GM18499 (cell line): ENCODE measurements at regions not wholly inside any gene's neighbourhood (a gene's known extent, or its start where the extent isn't known, plus 50 kb on each side); places are given as distances from the start of the nearest gene placed in this dataset.
"Not testable (repeated sequence)": the region's sequence is repeated elsewhere in the genome, so short reads cannot be mapped to it uniquely, and the experiment has no call there.

Experiments used
- ATAC-seq: cut with Tn5 transposase; IDR thresholded peaks from one replicate; pipeline ENCODE4 v1.9.1; 2021; ENCODE audit warnings: moderate number of reproducible peaks; ENCODE audit not compliant: insufficient read depth, unreplicated experiment

GRCh38 chr10:64586934-64587503 is 1065.8 kb downstream of the REEP3 start:
- no peak for ATAC-seq

DNA sequence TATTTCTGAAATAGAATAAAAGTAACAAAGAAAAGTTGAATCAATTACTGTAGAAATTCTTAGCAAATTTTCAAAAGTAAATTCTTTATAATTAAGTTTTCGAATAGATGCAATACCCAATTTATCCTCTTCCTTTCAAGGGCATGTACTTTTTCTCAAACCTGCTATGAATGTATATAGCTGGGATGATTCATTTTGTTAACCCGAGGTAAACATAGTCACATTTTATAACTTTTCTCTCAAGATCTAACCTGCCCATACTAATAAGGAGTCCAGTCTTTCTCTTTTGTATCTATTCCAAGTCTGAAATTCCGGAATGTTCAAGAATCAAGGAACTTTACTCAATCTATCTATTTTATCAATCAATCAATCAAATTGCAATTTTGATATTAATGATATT is 1072.9 kb downstream of the REEP3 start:
- ATAC-seq, result no peak

- no peak for ATAC-seq
Measured at GRCh38 chr10:64598600-64598999, 1077.4 kb downstream of the REEP3 start.

GRCh38 chr10:64601298-64601697 is 1080.1 kb downstream of the REEP3 start:
- ATAC-seq, result no peak

DNA sequence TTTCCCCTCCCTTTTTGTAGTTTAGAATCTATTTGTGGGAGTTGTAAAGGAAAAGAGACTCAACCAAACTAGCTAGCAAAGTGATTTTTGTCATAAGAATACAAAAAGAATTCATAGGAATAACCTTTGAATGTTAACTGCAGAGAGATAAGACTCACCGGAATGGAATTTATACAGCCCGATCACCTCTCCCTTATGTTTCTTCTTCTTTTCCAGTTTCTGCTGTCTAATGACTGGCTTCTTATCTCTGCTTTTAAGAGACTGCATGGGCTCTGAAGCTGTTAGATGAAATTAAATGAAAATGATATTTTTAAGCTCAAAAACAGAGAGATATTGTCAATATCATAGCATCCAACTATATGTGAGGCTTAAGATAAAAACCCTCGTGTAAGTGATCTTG is 1095.9 kb downstream of the REEP3 start:
- ATAC-seq, result no peak

DNA sequence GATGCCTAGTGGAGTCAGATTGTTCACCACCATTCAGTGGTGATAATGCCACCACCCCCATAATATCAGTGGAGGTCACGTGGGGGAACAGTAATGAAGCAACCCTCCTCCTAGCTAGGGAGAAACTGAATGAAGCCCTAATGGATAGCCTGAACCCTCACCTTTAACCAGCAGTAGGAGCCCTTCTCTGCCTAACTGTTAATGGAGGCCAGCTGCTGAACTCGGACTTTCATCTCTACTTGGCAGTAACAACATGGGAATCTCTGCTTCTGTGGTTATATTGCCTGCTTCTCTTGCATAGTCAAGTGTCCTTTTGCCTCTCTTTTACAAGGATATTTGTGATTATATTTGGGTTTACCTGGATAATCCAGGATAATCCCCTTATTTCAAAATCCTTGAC is 1097.9 kb downstream of the REEP3 start:
- no peak for ATAC-seq

DNA sequence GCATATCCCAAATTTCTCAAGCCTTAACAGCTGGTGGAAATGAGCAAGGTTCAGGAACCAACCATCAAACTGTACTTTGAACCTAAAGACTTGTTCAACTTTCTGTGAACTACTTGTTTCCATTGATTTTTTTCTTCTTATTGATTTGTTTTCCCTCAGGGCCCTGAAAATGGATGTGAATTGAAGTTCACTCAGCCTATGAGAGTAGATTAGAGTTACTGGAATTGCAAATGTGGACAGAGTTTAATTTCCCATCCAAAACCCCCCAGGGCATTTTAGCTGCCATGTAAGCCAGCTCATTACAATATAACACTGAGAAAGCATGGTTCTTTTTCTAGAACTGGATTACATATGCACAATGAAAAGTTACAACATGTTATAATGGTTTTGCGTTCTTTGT is 1105.7 kb downstream of the REEP3 start:
- no peak for ATAC-seq

DNA sequence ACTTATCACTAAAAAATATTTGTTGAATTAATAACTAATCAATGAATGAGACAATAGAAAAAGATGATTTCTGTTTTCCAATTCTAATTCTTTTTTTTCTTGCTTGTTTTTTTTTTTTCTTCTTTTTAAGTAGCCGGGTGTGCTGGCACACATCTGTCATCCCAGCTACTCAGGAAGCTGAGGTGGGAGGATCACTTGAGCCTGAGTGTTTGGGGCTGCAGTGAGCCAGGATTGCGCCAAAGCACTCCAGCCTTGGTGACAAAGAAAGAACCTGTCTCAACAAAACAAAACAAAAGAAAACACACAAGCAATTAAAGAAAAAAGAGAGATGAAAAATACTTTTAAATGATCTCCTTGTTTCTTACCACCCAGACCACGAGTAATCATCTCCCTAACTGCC is 1109.3 kb downstream of the REEP3 start:
- no peak for ATAC-seq

GRCh38 chr10:64635906-64636305 is 1114.7 kb downstream of the REEP3 start:
- ATAC-seq, result no peak

DNA sequence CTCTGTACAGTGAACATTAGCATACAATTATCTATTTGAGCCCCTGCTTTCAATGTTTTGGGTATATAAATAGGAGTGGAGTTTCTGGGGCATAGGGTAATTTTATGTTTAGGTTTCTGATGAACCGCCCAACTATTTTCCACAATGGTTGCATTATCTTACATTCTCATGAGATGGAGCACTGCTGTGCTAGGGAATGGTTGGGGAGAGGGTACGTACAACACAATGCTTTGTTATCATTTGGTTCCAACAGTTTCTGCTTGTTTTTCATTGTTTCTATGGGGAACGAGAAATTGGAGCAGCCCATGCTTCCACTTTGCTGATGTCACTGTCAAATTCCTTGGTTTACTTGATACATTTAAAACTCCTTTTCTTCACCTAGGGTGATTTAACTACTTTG is 1115.3 kb downstream of the REEP3 start:
- no peak for ATAC-seq

DNA sequence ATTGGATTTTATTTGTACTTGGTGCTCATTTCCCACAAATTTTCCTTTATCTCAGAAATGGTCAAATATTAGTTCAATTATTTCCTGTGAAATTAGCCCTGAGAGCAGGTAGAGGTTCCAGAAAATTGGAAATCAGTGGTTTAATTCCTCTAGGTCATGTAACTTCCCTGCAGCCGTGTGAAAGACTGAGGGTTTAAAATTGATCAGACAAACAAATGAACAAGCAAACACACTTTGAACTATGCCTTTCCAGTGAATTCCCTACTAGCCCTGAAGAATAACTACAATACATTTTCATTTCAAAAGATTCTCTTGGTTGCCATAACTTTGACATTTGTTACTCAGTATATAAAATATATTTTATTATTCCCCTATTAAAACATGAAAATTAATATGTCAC is 1116.7 kb downstream of the REEP3 start:
- no peak for ATAC-seq

DNA sequence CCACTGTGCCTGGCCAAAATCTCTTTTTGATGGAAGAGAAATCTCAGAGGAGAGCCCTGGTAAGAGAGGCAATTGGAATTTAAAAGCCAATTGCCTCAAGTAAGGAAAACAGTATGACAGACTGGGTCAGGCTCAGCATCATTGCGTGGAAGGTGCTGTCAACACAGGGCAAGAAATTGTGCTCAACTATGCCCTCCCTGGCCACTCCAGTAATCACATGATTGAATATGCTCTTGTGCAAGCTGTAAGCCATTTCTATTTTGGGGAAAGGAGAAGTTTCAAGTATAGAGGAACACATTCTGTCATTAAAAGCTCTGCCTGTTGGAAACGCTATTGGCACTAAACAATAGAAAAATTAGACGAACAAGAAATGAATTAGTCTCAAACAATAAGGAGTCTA is 1127.7 kb downstream of the REEP3 start:
- ATAC-seq, result no peak

DNA sequence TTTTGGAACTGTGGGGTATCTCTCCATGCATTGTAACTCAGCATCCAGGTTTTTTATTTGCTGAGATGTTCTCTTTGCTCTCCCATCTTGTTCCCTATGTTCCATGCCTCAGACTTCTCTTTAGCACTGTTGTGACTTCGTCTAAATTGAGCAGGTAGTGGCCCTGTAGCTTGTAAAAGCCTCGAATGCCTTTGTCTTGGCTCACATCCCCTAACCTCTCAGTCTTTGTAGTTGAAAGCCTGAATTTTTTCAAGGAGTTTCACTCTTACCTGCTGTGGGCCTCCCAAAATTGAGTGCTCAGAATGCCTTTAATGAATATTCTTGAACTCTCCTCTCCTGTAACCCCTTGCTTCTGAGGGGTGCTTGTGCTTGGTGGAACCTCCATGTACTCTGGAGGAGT is 1137.3 kb downstream of the REEP3 start:
- no peak for ATAC-seq

DNA sequence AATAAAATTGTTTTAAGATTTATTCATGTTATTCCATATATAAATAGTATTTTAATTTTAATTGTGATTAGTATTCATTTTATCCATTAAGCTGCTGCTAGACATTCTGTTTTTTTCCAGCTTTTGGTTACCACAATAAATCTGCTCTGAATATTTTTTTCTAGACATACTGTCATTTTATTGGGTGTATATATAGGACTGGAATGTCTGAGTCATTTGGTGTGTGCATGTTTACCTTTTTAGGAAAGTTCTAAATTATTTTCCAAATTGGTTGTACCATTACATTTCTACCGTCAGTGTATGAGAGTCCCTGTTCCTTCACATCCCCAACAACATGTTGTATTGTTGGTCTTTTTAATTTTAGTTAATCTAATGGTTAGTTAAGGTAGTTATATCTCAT is 1138.1 kb downstream of the REEP3 start:
- no peak for ATAC-seq

- ATAC-seq, result no peak
Measured at GRCh38 chr10:64682043-64682442, 1160.8 kb downstream of the REEP3 start.

DNA sequence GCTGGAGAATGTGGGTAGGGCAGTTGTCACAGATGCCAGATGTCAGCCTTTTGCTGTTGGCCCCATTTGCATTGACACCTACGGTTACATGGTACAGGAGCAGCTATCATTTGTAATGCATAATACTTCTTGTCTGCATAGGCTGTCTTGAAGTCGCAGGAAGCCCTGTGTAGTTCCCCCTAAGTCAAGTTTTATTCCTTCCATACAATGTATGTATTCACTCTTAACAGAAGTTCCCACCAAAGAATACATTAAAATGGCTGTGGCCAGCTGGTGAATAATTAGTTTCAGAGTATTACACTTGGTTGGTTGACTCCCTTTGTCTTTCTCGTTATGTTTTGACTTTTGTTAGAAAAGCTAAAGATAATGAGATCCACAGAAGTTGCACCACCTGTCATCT is 1169.0 kb downstream of the REEP3 start:
- ATAC-seq, result no peak

GRCh38 chr10:64699244-64699643 is 1178.0 kb downstream of the REEP3 start:
- ATAC-seq, result no peak

GRCh38 chr10:64702086-64702485 is 1180.9 kb downstream of the REEP3 start:
- ATAC-seq, result not testable (repeated sequence)

GRCh38 chr10:64708884-64709681 is 1187.9 kb downstream of the REEP3 start:
- ATAC-seq, result no peak

DNA sequence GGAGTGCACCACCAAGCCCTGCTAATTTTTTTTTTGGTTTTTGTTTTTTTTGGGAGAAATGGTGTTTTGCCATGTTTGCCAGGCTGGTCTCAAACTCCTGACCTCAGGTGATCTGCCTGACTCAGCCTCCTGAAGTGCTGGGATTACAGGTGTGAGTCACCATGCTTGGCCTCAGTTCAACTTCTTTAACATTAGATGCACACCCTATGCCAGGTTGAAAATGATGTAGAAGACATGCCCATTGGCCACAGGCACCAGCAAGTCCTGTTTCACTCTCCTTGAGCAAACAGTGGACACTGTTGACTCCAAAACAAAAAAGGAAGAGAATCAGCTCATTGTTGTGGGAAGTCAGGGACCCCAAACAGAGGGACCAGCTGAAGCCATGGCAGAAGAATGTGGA is 1205.3 kb downstream of the REEP3 start:
- no peak for ATAC-seq

DNA sequence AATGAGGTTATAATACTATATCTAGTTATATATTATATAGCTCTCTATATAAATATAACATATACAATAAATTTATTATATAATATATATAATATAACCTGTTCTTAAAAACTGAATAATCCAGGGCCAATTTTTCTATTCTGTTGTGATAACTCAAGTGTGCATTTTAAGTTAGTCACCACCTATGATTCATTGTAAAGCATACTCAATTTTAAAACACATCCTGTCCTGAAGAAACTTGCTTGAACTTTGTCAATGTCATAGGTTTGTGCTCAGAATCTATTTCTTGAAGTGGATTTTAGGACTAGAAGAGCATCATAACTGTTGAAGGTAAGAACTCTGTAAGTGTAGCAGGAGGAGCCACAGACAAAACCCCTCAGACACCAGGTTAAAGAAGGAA is 1209.8 kb downstream of the REEP3 start:
- no peak for ATAC-seq

- no peak for ATAC-seq
Measured at GRCh38 chr10:64732372-64732957, 1211.3 kb downstream of the REEP3 start.
